Uterus (tissue), 2 donors: ENCODE measurements at regions not wholly inside any gene's neighbourhood (a gene's known extent, or its start where the extent isn't known, plus 50 kb on each side); places are given as distances from the start of the nearest gene placed in this dataset.

Source experiments
- CTCF ChIP-seq, 4 experiments: fragments of 200-600 bp in 2 of 4; fragments of 450-650 bp in 2 of 4; sonication (generic) in 2 of 4; IDR thresholded peaks; one replicate each; pipeline ENCODE4 v1.5.1; 2016 to 2019; ENCODE audit warnings: antibody characterized with exemption in 4 of 4, mild to moderate bottlenecking in 2 of 4, moderate library complexity in 1 of 4
- POLR2A ChIP-seq, 2 donors: fragments of 450-650 bp; IDR thresholded peaks; one replicate each; pipeline ENCODE4 v1.6.1; 2016; ENCODE audit warnings: antibody characterized with exemption in 2 of 2, mild to moderate bottlenecking in 1 of 2, moderate library complexity in 1 of 2

GRCh38 chr11:129505266-129505665 lies 129.6 kb downstream of the BARX2 start:
- TF ChIP-seq POLR2A (IDR thresholded peaks at IDR 0.05) (no peak), CTCF (IDR thresholded peaks at IDR 0.05) (no peak)
